HG03025 (cell line): ENCODE measurements at regions not wholly inside any gene's neighbourhood (a gene's known extent, or its start where the extent isn't known, plus 50 kb on each side); places are given as distances from the start of the nearest gene placed in this dataset.

Source experiments
- ATAC-seq: cut with Tn5 transposase; IDR thresholded peaks from one replicate; pipeline ENCODE4 v1.9.1; 2021; ENCODE audit warnings: mild to moderate bottlenecking, moderate library complexity; ENCODE audit not compliant: unreplicated experiment, low FRiP score

DNA sequence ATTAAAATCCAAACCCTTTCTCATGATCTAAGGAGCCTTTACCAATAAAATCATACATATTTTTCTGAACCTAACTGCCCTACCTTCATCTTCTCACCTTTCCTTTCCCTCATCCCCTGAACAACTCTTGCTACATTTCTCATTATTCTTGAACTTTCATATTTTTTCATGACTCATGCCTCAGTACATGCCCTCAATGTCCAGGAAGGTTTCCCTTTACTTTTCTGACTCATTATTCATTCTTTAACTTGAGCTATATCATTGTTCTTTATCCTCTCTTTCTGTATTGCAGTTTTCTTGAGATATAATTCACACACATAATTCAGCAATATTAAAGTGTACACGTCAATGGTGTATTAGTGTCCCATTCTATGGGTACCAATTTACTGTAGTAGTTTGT is 231.0 kb downstream of the ALG10B start:
- no peak for ATAC-seq

DNA sequence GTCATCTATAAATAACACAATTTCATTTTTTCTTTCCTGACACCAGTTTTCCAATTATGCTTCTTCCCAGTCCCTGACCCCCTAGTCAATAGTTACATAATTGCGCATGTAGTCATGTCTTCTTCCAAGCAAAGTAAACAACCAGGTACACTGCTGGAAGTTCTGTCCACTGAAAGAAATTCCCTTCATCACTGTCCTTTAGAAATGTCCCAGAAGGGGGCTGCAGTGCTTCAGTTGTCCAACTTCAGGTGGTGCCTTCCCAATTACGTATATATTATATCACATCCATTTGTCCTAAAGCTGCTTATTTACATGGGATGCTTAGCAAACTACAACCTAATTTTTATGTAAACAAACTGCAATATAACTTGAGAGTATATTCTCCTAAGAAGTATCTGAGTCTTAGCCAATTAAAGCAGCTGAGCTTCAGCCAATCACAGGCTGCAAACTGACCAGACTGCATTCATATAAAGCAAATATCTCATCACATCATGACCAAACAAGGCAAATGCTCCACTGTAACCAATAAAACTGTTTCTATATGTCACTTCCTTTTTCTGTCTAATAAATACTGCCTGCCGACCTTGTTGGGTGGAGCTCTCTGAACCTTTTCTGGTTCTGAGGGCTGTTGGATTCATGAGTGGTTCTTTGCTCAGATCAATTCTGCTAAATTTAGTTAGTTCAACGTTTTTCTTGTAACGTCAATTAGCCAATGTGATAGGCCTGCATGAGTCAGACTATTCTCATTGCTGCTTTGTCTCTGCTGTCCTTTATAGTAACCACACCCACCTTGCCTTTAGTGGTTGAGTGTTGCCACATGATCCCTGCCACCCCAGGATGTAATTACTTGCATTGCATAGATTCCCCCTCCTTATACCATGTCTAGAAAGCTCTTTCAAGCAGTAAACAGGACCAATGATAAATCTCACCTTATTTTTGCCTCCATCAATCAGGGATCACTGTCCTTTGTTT is 239.3 kb downstream of the ALG10B start:
- ATAC-seq, result no peak

DNA sequence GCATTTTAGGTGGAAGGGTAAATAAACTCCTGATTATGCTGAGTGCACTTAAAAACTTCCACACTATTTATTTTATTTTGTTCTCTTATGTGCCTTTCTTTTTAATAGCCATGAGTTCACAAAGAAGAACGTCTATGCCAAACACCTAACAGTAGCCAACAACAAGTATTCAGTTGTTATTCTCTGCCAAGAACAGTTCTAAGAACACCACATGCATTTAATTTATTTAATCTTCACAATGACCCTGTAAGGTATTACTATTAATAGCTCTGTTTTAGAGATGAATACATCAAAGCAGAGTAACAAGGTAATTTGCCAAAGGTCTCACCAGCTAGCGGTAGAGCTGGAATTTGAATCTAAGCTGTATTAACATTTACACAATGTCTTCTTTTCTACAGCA is 240.1 kb downstream of the ALG10B start:
- no peak for ATAC-seq

DNA sequence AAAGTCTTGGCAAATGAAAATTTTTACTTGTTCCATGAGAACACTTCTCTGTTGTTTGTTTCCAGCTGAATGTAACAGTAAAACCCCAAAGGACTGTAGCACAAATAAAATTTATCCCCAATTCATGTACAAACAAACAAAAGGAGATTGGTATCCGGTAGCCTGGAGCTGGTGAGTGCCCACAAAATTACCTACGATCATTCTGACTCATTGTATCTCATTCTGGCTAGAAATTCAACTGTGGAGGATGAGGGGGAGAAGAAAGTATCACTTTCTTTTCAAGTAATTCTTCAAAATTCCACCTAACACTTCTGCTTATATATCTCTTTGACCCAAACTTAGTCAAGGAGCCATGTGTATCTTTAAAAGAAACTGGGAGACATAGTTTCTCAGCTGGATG is 268.5 kb downstream of the ALG10B start:
- ATAC-seq, result no peak

DNA sequence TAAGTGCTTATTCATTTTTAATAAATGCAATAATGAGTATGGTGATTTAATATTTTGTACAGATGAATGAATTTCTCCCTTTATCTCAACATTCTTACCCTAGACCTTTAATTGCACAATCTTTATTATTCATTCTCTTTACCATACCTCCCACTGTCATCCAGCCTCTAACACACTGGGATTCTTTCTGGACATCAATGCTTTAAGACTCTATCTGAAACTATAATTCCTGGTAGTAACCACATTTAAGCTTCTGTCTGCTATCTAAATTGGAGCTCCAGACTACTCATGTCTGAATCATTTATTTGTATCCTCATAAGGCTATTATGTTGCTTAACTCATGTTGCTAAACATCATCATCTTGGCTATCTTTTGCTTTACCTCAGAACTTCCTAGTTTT is 270.2 kb downstream of the ALG10B start:
- no peak for ATAC-seq

DNA sequence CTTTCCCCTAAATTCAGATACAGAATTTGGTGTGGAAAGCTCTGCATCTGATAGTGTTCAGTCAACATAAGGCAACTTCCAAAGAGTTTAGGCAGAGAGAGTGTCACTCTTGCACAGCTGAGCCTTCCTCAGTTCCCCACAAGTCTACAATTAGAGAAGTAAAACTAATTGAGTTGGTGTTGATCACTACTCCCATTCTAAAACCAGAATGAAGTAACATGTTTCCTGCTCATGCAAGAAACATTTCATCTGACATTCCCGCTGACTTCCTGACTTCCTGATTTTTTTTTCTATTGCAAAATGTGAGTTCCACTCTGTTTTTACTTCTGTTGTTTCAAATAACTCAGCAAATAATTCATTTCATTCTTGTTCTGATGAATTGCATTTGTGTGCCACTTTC is 271.0 kb downstream of the ALG10B start:
- ATAC-seq, result no peak

DNA sequence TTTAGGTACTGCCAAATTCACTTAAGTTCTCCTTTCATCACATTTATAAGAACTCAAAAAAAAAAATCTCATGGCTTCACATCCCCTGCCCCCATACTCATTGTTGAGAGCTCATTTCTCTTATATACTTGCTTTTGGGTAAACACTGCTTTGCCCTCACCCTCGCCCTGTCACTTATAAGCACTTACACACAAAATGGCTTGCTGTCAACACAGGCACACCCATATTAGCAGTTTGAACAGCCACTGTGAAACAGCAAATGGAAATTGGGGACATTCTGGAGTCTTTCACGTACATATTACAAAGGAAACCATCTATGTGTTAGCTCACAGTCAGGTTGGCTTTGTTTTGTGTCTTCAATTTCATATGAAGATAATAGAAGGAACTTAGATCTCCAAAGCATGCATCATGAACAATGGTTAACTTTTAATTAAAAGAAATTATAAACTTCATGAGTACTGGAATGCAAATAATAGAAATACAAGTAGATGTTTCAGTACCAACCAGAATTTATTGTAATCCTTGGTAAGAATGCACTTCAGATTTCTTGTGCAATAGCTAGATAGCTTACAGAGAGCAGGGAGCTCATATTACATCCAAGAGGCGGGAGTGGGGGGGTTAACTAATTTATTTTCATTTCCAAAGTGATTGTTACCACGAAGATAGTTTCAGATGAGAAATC is 272.2 kb downstream of the ALG10B start:
- ATAC-seq, result no peak

DNA sequence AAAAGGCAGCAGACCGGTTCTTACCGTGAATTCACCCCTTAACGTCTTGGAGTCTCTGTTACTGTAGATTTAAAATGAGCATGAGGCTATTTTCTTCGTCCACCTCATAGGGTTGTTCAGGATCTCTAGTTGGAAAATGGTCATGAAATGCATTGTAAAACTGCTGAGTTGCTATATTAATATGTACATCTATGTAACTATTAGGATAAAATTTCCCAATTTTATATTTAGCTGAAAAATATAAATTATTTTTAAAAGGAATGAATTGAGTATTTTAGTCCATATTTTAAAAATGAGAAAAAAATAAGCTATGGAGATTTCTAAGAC is 272.7 kb downstream of the ALG10B start:
- ATAC-seq, result no peak

DNA sequence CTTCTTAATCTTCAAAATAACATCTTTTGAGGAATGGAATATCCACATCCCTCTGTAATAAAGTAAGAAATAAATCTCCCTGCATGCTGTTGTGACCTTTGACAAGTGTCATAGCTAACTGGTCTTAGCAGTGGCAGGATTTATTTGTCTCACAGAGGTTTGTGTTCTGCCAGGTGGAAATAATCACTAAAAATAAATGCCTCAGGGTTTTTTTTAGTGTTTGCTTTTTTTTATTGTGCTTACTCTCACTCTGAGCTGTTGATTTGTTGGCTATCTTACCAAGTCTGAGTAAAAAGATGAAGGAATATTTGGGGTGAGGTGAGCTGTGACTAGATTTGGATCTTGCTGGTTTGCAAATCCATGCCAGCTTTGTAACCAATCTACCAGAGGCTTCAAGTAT is 285.4 kb downstream of the ALG10B start:
- no peak for ATAC-seq
